MM.1S (cell line): ENCODE measurements at regions not wholly inside any gene's neighbourhood (a gene's known extent, or its start where the extent isn't known, plus 50 kb on each side); places are given as distances from the start of the nearest gene placed in this dataset.

Experiments
- DNase-seq: peaks from one replicate; pipeline ENCODE4 v3.0.0-alpha.2; 2015
- H2AFZ ChIP-seq: fragments of 300-600 bp; sonication (generic); 2 replicates; pipeline ENCODE4 v1.6.0; 2016; ENCODE audit warnings: antibody characterized with exemption, low read length
- H3F3A ChIP-seq: fragments of 300-600 bp; sonication (generic); 2 replicates; pipeline ENCODE4 v1.6.1; 2016; ENCODE audit warnings: mild to moderate bottlenecking, antibody characterized with exemption, low read length, moderate library complexity, mixed read lengths; ENCODE audit not compliant: insufficient read depth
- H3K27ac ChIP-seq: fragments of 300-600 bp; sonication (generic); 2 replicates; pipeline ENCODE4 v1.5.1; 2016; ENCODE audit warnings: mild to moderate bottlenecking, low read length
- H3K27me3 ChIP-seq: fragments of 300-600 bp; sonication (generic); replicated peaks from 2 replicates; pipeline ENCODE4 v1.6.0; 2016; ENCODE audit warnings: low read length; ENCODE audit not compliant: insufficient read depth
- H3K36me3 ChIP-seq: fragments of 300-600 bp; sonication (generic); replicated peaks from 2 replicates; pipeline ENCODE4 v1.6.1; 2016; ENCODE audit warnings: mild to moderate bottlenecking, low read length, mixed read lengths; ENCODE audit not compliant: insufficient read depth
- H3K4me1 ChIP-seq: fragments of 300-600 bp; sonication (generic); 2 replicates; pipeline ENCODE4 v1.6.1; 2016; ENCODE audit warnings: low read length, mixed read lengths
- H3K4me2 ChIP-seq: fragments of 300-600 bp; sonication (generic); 2 replicates; pipeline ENCODE4 v1.6.0; 2016; ENCODE audit warnings: low read depth, low read length
- H3K4me3 ChIP-seq: fragments of 300-600 bp; sonication (generic); 2 replicates; pipeline ENCODE4 v1.5.1; 2016; ENCODE audit warnings: low read length, mixed read lengths
- H3K79me2 ChIP-seq: fragments of 300-600 bp; sonication (generic); 2 replicates; pipeline ENCODE4 v1.6.1; 2016; ENCODE audit warnings: mixed run types, low read length, mixed read lengths
- H3K9ac ChIP-seq: fragments of 300-600 bp; sonication (generic); 2 replicates; pipeline ENCODE4 v1.6.1; 2016; ENCODE audit warnings: low read length, mixed read lengths
- H3K9me2 ChIP-seq: fragments of 300-600 bp; sonication (generic); replicated peaks from 2 replicates; pipeline ENCODE4 v1.6.1; 2016; ENCODE audit warnings: mild to moderate bottlenecking, low read length, mixed read lengths; ENCODE audit not compliant: insufficient read depth
- H3K9me3 ChIP-seq: fragments of 300-600 bp; sonication (generic); replicated peaks from 2 replicates; pipeline ENCODE4 v1.6.1; 2016; ENCODE audit warnings: mild to moderate bottlenecking, low read length, mixed read lengths; ENCODE audit not compliant: insufficient read depth
- H4K20me1 ChIP-seq: fragments of 300-600 bp; sonication (generic); 2 replicates; pipeline ENCODE4 v1.6.1; 2016; ENCODE audit warnings: mild to moderate bottlenecking, low read length, moderate library complexity, mixed read lengths; ENCODE audit not compliant: insufficient read depth
- EZH2 ChIP-seq: fragments of 300-600 bp; sonication (generic); optimal IDR thresholded peaks from 2 replicates; pipeline ENCODE3; 2017; ENCODE audit warnings: low read depth, mild to moderate bottlenecking, antibody characterized with exemption, low read length, mixed read lengths
- EZH2phosphoT487 ChIP-seq: fragments of 300-600 bp; sonication (generic); IDR thresholded peaks from 2 replicates; pipeline ENCODE4 v1.6.1; 2018; ENCODE audit warnings: antibody characterized with exemption, low read length
- TF ChIP-seq, protein P1 (sequence below): fragments of 300-600 bp; sonication (generic); IDR thresholded peaks from 2 replicates; pipeline ENCODE4 v1.5.1; 2016; ENCODE audit warnings: antibody characterized with exemption, low read length, mixed read lengths

DNA sequence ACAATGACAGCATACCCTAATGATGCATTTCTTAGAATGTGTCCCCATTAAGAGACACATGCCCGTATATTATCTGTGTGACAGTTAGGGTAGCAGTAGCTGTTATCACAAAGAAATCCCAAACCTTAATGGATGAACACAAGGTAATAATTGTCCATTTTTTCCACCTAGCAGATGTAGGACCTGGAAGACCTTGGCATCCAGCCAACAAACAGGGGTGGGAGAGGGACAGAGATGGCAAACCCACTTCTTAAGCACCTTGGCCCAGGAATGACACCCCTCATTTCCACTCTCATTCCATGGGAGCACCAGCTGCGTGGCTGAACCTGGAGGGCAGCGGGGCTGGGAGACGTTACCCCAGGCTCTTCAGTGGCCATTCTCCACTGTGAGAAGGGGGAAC, 679.0 kb downstream of the AACS start:
- Histone ChIP-seq H2AFZ (no peak overlapping the region), H3K4me3 (no peak overlapping the region), H3K9me2 (no peaks in the 10 kb centered on the region), H3K4me1 (no peaks in the 10 kb centered on the region), H3K36me3 (no peaks in the 10 kb centered on the region), H3F3A (no peaks in the 10 kb centered on the region), H4K20me1 (no peaks in the 10 kb centered on the region), H3K27me3 (no peaks in the 10 kb centered on the region), H3K79me2 (no peaks in the 10 kb centered on the region), H3K27ac (no peak overlapping the region), H3K9ac (no peak overlapping the region), H3K9me3 (no peaks in the 10 kb centered on the region), H3K4me2 (no peak overlapping the region)
- DNase-seq = no peak
- no peak for TF ChIP-seq EZH2
- TF ChIP-seq, protein P1, sequence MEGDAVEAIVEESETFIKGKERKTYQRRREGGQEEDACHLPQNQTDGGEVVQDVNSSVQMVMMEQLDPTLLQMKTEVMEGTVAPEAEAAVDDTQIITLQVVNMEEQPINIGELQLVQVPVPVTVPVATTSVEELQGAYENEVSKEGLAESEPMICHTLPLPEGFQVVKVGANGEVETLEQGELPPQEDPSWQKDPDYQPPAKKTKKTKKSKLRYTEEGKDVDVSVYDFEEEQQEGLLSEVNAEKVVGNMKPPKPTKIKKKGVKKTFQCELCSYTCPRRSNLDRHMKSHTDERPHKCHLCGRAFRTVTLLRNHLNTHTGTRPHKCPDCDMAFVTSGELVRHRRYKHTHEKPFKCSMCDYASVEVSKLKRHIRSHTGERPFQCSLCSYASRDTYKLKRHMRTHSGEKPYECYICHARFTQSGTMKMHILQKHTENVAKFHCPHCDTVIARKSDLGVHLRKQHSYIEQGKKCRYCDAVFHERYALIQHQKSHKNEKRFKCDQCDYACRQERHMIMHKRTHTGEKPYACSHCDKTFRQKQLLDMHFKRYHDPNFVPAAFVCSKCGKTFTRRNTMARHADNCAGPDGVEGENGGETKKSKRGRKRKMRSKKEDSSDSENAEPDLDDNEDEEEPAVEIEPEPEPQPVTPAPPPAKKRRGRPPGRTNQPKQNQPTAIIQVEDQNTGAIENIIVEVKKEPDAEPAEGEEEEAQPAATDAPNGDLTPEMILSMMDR = no peak
- TF ChIP-seq EZH2phosphoT487 = no peak

DNA sequence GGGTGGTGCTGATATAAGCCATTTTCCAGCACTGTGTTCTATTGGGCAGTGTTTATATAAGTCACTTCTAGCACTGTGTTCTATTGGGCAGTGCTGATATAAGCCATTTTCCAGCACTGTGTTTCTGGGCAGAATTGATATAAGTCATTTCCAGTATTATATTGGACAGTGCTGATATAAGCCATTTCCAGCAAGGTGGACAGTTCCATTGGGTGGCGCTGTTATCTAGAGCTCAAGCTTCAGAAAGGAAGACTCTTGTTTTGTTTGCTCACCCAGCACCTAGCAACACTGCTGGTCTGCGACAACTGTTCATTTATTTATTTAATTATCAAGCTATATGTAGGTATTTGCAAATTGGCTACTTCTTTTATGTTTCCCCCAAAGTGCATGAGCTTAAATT, 690.3 kb downstream of the AACS start:
- Histone ChIP-seq H3K4me1 (no peaks in the 10 kb centered on the region), H3K36me3 (no peaks in the 10 kb centered on the region), H3K9me2 (no peaks in the 10 kb centered on the region), H3K4me3 (no peak overlapping the region), H3K79me2 (no peaks in the 10 kb centered on the region), H3K4me2 (no peak overlapping the region), H3K9ac (no peak overlapping the region), H3K27ac (no peak overlapping the region), H2AFZ (no peak overlapping the region), H4K20me1 (no peaks in the 10 kb centered on the region), H3K27me3 (no peaks in the 10 kb centered on the region), H3K9me3 (no peaks in the 10 kb centered on the region), H3F3A (no peaks in the 10 kb centered on the region)
- DNase-seq = no peak
- TF ChIP-seq EZH2phosphoT487 = no peak
- no peak for TF ChIP-seq EZH2
- TF ChIP-seq, protein P1 = no peak

DNA sequence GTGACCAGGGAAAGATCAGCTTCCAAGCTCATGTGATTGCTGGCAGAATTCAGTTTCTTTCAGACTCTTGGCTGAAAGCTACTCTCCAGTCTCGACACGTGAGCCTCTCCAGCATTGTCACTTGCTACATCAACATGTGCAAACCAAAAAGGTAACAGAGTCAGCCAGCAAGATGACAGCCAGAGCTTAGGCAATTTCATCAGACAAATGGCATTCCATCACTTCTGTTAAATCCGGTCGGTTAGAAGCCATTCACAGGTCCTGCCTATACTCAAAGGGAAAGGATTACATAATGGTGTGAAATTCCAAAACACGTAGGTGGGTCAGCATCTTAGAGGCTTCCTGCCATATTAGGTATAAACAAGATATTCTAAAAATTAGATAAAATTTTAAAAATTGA, 700.9 kb downstream of the AACS start:
- Histone ChIP-seq H2AFZ (no peak overlapping the region), H3K27ac (no peak overlapping the region)

More for the DNA sequence above, 700.9 kb downstream of the AACS start:
- H3K79me2 ChIP-seq = no peaks in the 10 kb centered on the region
- H3F3A ChIP-seq = no peaks in the 10 kb centered on the region
- DNase-seq = no peak
- H3K27me3 ChIP-seq = no peaks in the 10 kb centered on the region
- no peaks in the 10 kb centered on the region for H3K4me1 ChIP-seq
- no peak for TF ChIP-seq EZH2
- TF ChIP-seq, protein P1 = no peak
- TF ChIP-seq EZH2phosphoT487 = no peak
- no peaks in the 10 kb centered on the region for H3K9me2 ChIP-seq
- no peak overlapping the region for H3K4me3 ChIP-seq
- no peaks in the 10 kb centered on the region for H4K20me1 ChIP-seq
- H3K9me3 ChIP-seq = no peaks in the 10 kb centered on the region
- no peaks in the 10 kb centered on the region for H3K36me3 ChIP-seq
- H3K4me2 ChIP-seq = no peak overlapping the region
- H3K9ac ChIP-seq = no peak overlapping the region
